Skeletal muscle tissue (tissue), 3 donors: ENCODE measurements at regions not wholly inside any gene's neighbourhood (a gene's known extent, or its start where the extent isn't known, plus 50 kb on each side); places are given as distances from the start of the nearest gene placed in this dataset.

ENCODE experiments used
- H3K27ac ChIP-seq: one replicate; pipeline ENCODE4 v1.7.0; 2013; ENCODE audit warnings: mild to moderate bottlenecking, low read depth, low read length, inconsistent platforms
- H3K27me3 ChIP-seq, 3 donors: one replicate each; pipeline ENCODE4 v1.7.0; 2013; ENCODE audit warnings: low read length in 3 of 3; ENCODE audit not compliant: control insufficient read depth in 3 of 3, insufficient read depth in 3 of 3
- H3K36me3 ChIP-seq, 3 donors: one replicate each; pipeline ENCODE4 v1.7.0; 2013; ENCODE audit warnings: low read length in 3 of 3; ENCODE audit not compliant: control insufficient read depth in 3 of 3, insufficient read depth in 3 of 3
- H3K4me1 ChIP-seq, 3 donors: one replicate each; pipeline ENCODE4 v1.7.0; 2013; ENCODE audit warnings: low read length in 3 of 3, mild to moderate bottlenecking in 3 of 3; ENCODE audit not compliant: control insufficient read depth in 3 of 3, insufficient read depth in 3 of 3
- H3K4me3 ChIP-seq, 3 donors: one replicate each; pipeline ENCODE4 v1.7.0; 2013; ENCODE audit warnings: low read length in 3 of 3
- H3K9ac ChIP-seq, 3 donors: one replicate each; pipeline ENCODE4 v1.7.0; 2013; ENCODE audit warnings: low read length in 3 of 3, mild to moderate bottlenecking in 3 of 3, moderate library complexity in 2 of 3, low read depth in 1 of 3
- H3K9me3 ChIP-seq, 3 donors: one replicate each; pipeline ENCODE4 v1.7.0; 2013; ENCODE audit warnings: low read length in 3 of 3; ENCODE audit not compliant: control insufficient read depth in 3 of 3
- donor health status: Osteomylitis.

DNA sequence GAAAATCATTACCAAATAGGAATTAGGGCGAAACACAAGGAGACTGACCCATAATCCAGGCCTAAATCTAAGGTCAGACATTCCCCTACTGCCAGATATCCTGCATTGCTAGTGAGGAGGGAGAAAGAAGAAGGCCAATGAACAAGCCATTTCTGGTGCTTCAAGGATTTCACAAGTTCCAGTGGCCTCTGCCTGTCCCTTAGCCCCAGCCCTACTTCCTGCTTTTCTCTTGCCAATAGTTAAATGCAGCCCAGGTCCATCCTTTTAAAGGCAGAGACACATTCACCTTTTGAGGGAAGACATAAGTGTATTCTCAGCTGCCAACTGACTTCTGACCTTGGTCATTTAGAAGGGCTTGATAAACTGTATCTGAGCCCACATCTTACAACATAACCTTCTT lies 135.8 kb downstream of the ZNF621 start:
- H3K9me3 ChIP-seq: no peaks in the 10 kb centered on the region
- H3K9ac ChIP-seq: no peak overlapping the region
- no peaks in the 10 kb centered on the region for H3K4me1 ChIP-seq
- H3K36me3 ChIP-seq: no peaks in the 10 kb centered on the region
- no peak overlapping the region for H3K27ac ChIP-seq
- H3K27me3 ChIP-seq: no peaks in the 10 kb centered on the region
- H3K4me3 ChIP-seq: no peak overlapping the region

GRCh38 chr3:40661284-40661683 lies 136.5 kb downstream of the ZNF621 start:
- Histone ChIP-seq H3K4me1 (no peaks in the 10 kb centered on the region), H3K36me3 (no peaks in the 10 kb centered on the region), H3K4me3 (no peak overlapping the region), H3K9me3 (no peaks in the 10 kb centered on the region), H3K27ac (no peak overlapping the region), H3K27me3 (no peaks in the 10 kb centered on the region), H3K9ac (no peak overlapping the region)

GRCh38 chr3:40663280-40663679 lies 138.5 kb downstream of the ZNF621 start:
- no peak overlapping the region for H3K27ac ChIP-seq
- no peaks in the 10 kb centered on the region for H3K9me3 ChIP-seq
- no peak overlapping the region for H3K4me3 ChIP-seq
- no peak overlapping the region for H3K9ac ChIP-seq
- no peaks in the 10 kb centered on the region for H3K4me1 ChIP-seq
- H3K27me3 ChIP-seq: no peaks in the 10 kb centered on the region
- no peaks in the 10 kb centered on the region for H3K36me3 ChIP-seq

DNA sequence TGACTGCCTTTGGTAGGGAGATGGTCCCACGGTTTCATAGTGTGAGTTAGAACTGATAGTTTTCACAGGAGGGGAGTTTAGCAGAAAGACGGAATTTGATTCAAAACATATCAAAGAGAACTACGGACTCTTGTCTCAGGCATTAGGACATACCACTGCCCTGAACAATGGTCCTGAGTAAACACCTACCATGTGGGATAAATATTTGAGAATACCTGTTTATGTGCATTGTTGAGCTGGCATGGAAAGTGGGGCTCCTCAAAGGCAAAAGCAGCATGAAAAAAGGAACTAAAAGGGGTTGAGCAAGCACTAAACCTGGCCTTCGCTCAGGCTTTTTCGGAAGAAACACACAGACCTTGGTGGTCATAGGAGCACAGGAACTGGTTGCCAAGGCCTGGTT lies 144.4 kb downstream of the ZNF621 start:
- no peaks in the 10 kb centered on the region for H3K27me3 ChIP-seq
- no peaks in the 10 kb centered on the region for H3K9me3 ChIP-seq
- no peak overlapping the region for H3K27ac ChIP-seq
- H3K9ac ChIP-seq: no peak overlapping the region
- H3K4me1 ChIP-seq: no peaks in the 10 kb centered on the region
- no peaks in the 10 kb centered on the region for H3K36me3 ChIP-seq
- no peak overlapping the region for H3K4me3 ChIP-seq

GRCh38 chr3:40672861-40673260 lies 148.1 kb downstream of the ZNF621 start:
- Histone ChIP-seq H3K4me1 (no peaks in the 10 kb centered on the region), H3K9me3 (peaks cover 0 to 3% (median 0%) of the 10 kb centered on the region in 3 donors), H3K27me3 (no peaks in the 10 kb centered on the region), H3K4me3 (no peak overlapping the region), H3K36me3 (no peaks in the 10 kb centered on the region), H3K27ac (no peak overlapping the region), H3K9ac (no peak overlapping the region)

GRCh38 chr3:40677321-40677720 lies 152.6 kb downstream of the ZNF621 start:
- Histone ChIP-seq H3K9ac (no peak overlapping the region), H3K4me3 (no peak overlapping the region), H3K27me3 (no peaks in the 10 kb centered on the region), H3K4me1 (peaks cover 0 to 3% (median 0%) of the 10 kb centered on the region in 3 donors), H3K27ac (no peak overlapping the region), H3K9me3 (peaks cover 0 to 3% (median 0%) of the 10 kb centered on the region in 3 donors), H3K36me3 (no peaks in the 10 kb centered on the region)

GRCh38 chr3:40677749-40678148 lies 153.0 kb downstream of the ZNF621 start:
- Histone ChIP-seq H3K9me3 (peaks cover 0 to 3% (median 0%) of the 10 kb centered on the region in 3 donors), H3K4me1 (peaks cover 0 to 3% (median 0%) of the 10 kb centered on the region in 3 donors), H3K27ac (no peak overlapping the region)

GRCh38 chr3:40679290-40679689 lies 154.5 kb downstream of the ZNF621 start:
- Histone ChIP-seq H3K4me3 (no peak overlapping the region), H3K27ac (no peak overlapping the region), H3K4me1 (peaks cover 0 to 3% (median 0%) of the 10 kb centered on the region in 3 donors), H3K9me3 (peaks cover 0 to 3% (median 0%) of the 10 kb centered on the region in 3 donors), H3K27me3 (no peaks in the 10 kb centered on the region), H3K9ac (no peak overlapping the region), H3K36me3 (no peaks in the 10 kb centered on the region)

More at GRCh38 chr3:40677749-40678148, 153.0 kb downstream of the ZNF621 start:
- Histone ChIP-seq H3K27me3 (no peaks in the 10 kb centered on the region), H3K36me3 (no peaks in the 10 kb centered on the region), H3K4me3 (no peak overlapping the region), H3K9ac (no peak overlapping the region)

DNA sequence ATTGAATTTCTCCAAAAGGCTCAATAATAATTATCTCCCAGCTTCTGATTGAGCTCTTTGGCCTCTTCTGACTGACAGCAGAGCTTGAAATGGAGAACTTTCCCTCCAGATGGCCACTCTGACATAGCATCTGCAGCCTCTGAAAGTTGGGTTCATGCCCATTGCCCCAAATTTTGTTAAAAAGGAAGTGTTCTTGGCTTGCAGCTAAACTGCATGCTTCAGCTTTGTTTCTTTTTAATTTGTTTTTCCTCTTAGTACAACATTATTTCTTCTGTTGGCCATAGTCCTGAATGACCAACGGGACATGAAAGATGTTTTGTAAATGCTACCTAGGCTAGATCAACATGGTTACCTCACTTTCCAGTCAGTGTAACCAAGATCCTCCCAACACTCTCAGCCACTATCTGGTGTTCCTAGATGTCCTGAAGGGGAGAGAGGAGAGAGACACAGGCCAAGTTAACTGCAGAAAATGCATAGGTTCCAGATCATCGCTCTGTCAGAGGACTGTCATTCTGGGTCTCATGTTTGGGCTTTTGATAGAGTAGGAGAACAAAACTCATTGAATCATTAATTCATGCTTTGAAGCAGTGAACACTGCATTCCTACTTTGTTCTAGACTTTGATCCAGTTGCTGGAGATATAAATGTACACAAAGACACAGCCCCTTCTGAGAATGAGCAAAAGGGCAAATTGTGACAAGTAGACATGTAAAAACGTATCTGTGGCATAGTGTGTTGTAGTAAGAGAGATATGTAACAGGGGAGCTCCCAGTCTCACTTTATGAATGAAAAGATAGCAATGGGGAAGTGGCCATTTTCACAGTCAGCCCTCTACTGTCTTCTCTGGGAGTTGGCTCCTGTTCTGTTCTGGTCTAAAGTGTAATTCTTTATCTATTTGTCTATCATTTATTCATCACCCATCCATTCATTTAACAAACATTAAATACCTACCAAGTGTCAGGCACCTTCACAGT lies 156.2 kb downstream of the ZNF621 start:
- Histone ChIP-seq H3K9ac (no peak overlapping the region), H3K4me3 (no peak overlapping the region), H3K27ac (no peak overlapping the region), H3K36me3 (no peaks in the 10 kb centered on the region), H3K4me1 (peaks cover 0 to 3% (median 0%) of the 10 kb centered on the region in 3 donors), H3K27me3 (no peaks in the 10 kb centered on the region), H3K9me3 (no peaks in the 10 kb centered on the region)

GRCh38 chr3:40681658-40682055 lies 156.9 kb downstream of the ZNF621 start:
- H3K4me1 ChIP-seq: peaks cover 0 to 3% (median 0%) of the 10 kb centered on the region in 3 donors
- no peaks in the 10 kb centered on the region for H3K27me3 ChIP-seq
- no peaks in the 10 kb centered on the region for H3K36me3 ChIP-seq
- H3K4me3 ChIP-seq: no peak overlapping the region
- no peaks in the 10 kb centered on the region for H3K9me3 ChIP-seq
- no peak overlapping the region for H3K27ac ChIP-seq
- H3K9ac ChIP-seq: no peak overlapping the region
